Thyroid gland (tissue), 4 donors: ENCODE measurements at regions not wholly inside any gene's neighbourhood (a gene's known extent, or its start where the extent isn't known, plus 50 kb on each side); places are given as distances from the start of the nearest gene placed in this dataset.

ENCODE experiments used
- POLR2A ChIP-seq, 2 donors: fragments of 450-650 bp; IDR thresholded peaks; one replicate each; pipeline ENCODE4 v1.6.1; 2017; ENCODE audit warnings: antibody characterized with exemption in 2 of 2, mild to moderate bottlenecking in 2 of 2, moderate library complexity in 1 of 2
- TF ChIP-seq, protein P1 (sequence below), 6 experiments: fragments of 200-600 bp in 3 of 6; fragments of 450-650 bp in 3 of 6; sonication (generic) in 3 of 6; IDR thresholded peaks; one replicate each; pipeline ENCODE4 v1.5.1; 2016 to 2019; ENCODE audit warnings: antibody characterized with exemption in 6 of 6, mild to moderate bottlenecking in 2 of 6, inconsistent platforms in 1 of 6, moderate library complexity in 1 of 6

DNA sequence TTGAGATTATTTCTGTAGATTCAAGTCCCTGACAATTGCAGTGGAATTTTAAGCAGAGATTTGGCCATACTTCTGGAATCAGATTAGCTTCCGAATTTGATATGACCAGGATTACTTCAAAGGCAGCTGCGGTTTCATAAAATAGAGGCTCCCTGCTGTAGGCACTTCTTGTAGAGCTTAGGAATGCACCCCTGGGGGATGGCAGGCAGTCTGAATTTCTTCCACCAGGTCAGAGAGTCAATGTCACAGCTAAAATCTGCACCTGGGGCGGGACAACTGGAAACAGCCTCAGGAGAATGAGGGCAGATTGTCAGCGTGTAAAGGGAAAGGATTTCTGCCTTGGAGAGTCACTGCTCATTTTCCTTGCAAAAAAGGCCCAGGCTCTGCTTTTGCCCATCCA lies 182.6 kb downstream of the ARRDC4 start:
- TF ChIP-seq, protein P1, sequence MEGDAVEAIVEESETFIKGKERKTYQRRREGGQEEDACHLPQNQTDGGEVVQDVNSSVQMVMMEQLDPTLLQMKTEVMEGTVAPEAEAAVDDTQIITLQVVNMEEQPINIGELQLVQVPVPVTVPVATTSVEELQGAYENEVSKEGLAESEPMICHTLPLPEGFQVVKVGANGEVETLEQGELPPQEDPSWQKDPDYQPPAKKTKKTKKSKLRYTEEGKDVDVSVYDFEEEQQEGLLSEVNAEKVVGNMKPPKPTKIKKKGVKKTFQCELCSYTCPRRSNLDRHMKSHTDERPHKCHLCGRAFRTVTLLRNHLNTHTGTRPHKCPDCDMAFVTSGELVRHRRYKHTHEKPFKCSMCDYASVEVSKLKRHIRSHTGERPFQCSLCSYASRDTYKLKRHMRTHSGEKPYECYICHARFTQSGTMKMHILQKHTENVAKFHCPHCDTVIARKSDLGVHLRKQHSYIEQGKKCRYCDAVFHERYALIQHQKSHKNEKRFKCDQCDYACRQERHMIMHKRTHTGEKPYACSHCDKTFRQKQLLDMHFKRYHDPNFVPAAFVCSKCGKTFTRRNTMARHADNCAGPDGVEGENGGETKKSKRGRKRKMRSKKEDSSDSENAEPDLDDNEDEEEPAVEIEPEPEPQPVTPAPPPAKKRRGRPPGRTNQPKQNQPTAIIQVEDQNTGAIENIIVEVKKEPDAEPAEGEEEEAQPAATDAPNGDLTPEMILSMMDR (IDR thresholded peaks at IDR 0.05) = no peak
- no peak for TF ChIP-seq POLR2A (IDR thresholded peaks at IDR 0.05)
